ENCODE measurements at regions not wholly inside any gene's neighbourhood (a gene's known extent, or its start where the extent isn't known, plus 50 kb on each side); places are given as distances from the start of the nearest gene placed in this dataset.

- TF ChIP-seq HBP1 (CRISPR knock-in tag; IDR thresholded peaks at IDR 0.05) = no peak
- TF ChIP-seq E2F8 (IDR thresholded peaks at IDR 0.05; ENCODE audit: low read depth, partially characterized antibody) = no peak
Observed at GRCh38 chr5:169410996-169411783, 110.3 kb upstream of the SLIT3 start (continued).

- no peaks in the 10 kb centered on the region for H3K36me3 ChIP-seq (ENCODE audit: control insufficient read depth, insufficient read depth, low read length)
- POLR2A ChIA-PET = no interaction called here
- H3K9ac ChIP-seq (ENCODE audit: insufficient read depth in 1 of 2, low read depth in 2 of 2, low read length in 2 of 2) = no peak overlapping the region
- no peaks in the 10 kb centered on the region for H3K4me1 ChIP-seq (replicated peaks in 1 of 2; ENCODE audit: control insufficient read depth in 2 of 2, insufficient read depth in 2 of 2, low read length in 2 of 2)
- H4K20me1 ChIP-seq (replicated peaks; ENCODE audit: control insufficient read depth, insufficient read depth, low read length) = no peaks in the 10 kb centered on the region
- H2AFZ ChIP-seq (ENCODE audit: low read depth, low read length) = no peak overlapping the region
- DNase-seq (ENCODE audit: extremely low read depth in 1 of 4, low spot score in 3 of 4) = no peak
- no peak overlapping the region for H3K4me2 ChIP-seq (ENCODE audit: insufficient read depth, low read length)
- WGBS (ENCODE audit: insufficient coverage, low coverage, missing lambda C conversion rate) = 0% methylated on average over 1 of the region's 1 CpG
- H3K27ac ChIP-seq (ENCODE audit: extremely low read depth, low read depth, low read length) = no peak overlapping the region
- in situ Hi-C loops (cut with MboI) = no loop called here
- H3K9me3 ChIP-seq (replicated peaks; ENCODE audit: control insufficient read depth, insufficient read depth, low read depth, low read length) = no peaks in the 10 kb centered on the region
- BruUV-seq (replicated peaks) = no TSS peak
- H3K27me3 ChIP-seq (ENCODE audit: control insufficient read depth in 2 of 2, insufficient read depth in 2 of 2, low read length in 2 of 2) = no peaks in the 10 kb centered on the region
- no peak for FAIRE-seq
- intact Hi-C loops (cut with micrococcal nuclease) = no loop called here
- no peak for ATAC-seq
- H3K9me1 ChIP-seq (ENCODE audit: control insufficient read depth, insufficient read depth, low read length) = no peaks in the 10 kb centered on the region
- no peaks in the 10 kb centered on the region for H3K79me2 ChIP-seq (ENCODE audit: control insufficient read depth, insufficient read depth, low read length)
- H3K4me3 ChIP-seq = no peak overlapping the region
- CTCF ChIA-PET (ENCODE audit: low intra/inter-chr PET ratio) = no interaction called here
- TF ChIP-seq MCM2 (IDR thresholded peaks at IDR 0.05; ENCODE audit: low read depth) (no peak), CHD2 (IDR thresholded peaks at IDR 0.05; ENCODE audit: low read depth, low read length) (no peak), KDM1A (IDR thresholded peaks at IDR 0.05) (no peak), ZNF644 (tag; IDR thresholded peaks at IDR 0.05; ENCODE audit: low read depth) (no peak), MBD1 (CRISPR knock-in tag; IDR thresholded peaks at IDR 0.05) (no peak), SRSF1 (IDR thresholded peaks at IDR 0.05; ENCODE audit: low read depth, low read length) (no peak), HMG20B (CRISPR knock-in tag; IDR thresholded peaks at IDR 0.05) (no peak), RNF219 (CRISPR knock-in tag; IDR thresholded peaks at IDR 0.05) (no peak), ZNF239 (CRISPR knock-in tag; IDR thresholded peaks at IDR 0.05) (no peak), ZNF253 (CRISPR knock-in tag; conservative IDR thresholded peaks at IDR 0.05) (no peak), SNRNP70 (optimal IDR thresholded peaks at IDR 0.05; ENCODE audit: low read depth, low read length) (no peak), FOS (IDR thresholded peaks at IDR 0.05; ENCODE audit: extremely low read depth, insufficient read length) (no peak)
Observed at GRCh38 chr5:169408731-169409130, 107.8 kb upstream of the SLIT3 start.

Measured in K562 (cell line).